CD14-positive monocyte (primary cell): ENCODE measurements at regions not wholly inside any gene's neighbourhood (a gene's known extent, or its start where the extent isn't known, plus 50 kb on each side); places are given as distances from the start of the nearest gene placed in this dataset.

Experiments
- DNase-seq, 3 donors: peaks; one replicate each; pipeline ENCODE4 v3.0.0-alpha.2; 2011 to 2022
- H2AFZ ChIP-seq: 2 replicates; pipeline ENCODE4 v1.6.0; 2012; ENCODE audit warnings: mild to moderate bottlenecking, low read depth, low read length, inconsistent platforms; ENCODE audit not compliant: insufficient read depth, poor library complexity, severe bottlenecking
- H3K27ac ChIP-seq, 2 donors: 1 replicate in 1 of 2; 2 replicates in 1 of 2; pipeline ENCODE4 v1.5.1; 2012 to 2013; ENCODE audit warnings: low read length in 2 of 2, control low read depth in 1 of 2, inconsistent platforms in 1 of 2, low read depth in 1 of 2, mild to moderate bottlenecking in 1 of 2
- H3K27me3 ChIP-seq, 2 donors: one replicate each; pipeline versions ENCODE4 v1.6.0 to v1.6.1; 2011 to 2013; ENCODE audit warnings: low read length in 2 of 2; ENCODE audit not compliant: control insufficient read depth in 2 of 2, insufficient read depth in 2 of 2
- H3K36me3 ChIP-seq, 2 donors: replicated peaks in 1 of 2; 1 replicate in 1 of 2; 2 replicates in 1 of 2; pipeline versions ENCODE4 v1.5.1 to v1.6.1; 2012 to 2013; ENCODE audit warnings: low read length in 2 of 2, control low read depth in 1 of 2, inconsistent platforms in 1 of 2, mild to moderate bottlenecking in 1 of 2; ENCODE audit not compliant: insufficient read depth in 2 of 2, control insufficient read depth in 1 of 2
- H3K4me1 ChIP-seq, 2 donors: 1 replicate in 1 of 2; 2 replicates in 1 of 2; pipeline versions ENCODE4 v1.5.1 to v1.6.1; 2012 to 2013; ENCODE audit warnings: low read length in 2 of 2, control low read depth in 1 of 2, inconsistent platforms in 1 of 2, mild to moderate bottlenecking in 1 of 2, moderate library complexity in 1 of 2; ENCODE audit not compliant: insufficient read depth in 2 of 2, control insufficient read depth in 1 of 2
- H3K4me2 ChIP-seq: replicated peaks from 2 replicates; pipeline ENCODE3; 2012; ENCODE audit warnings: low read length, moderate library complexity, mild to moderate bottlenecking; ENCODE audit not compliant: poor library complexity, severe bottlenecking; ENCODE audit errors: extremely low read depth
- H3K4me3 ChIP-seq, 3 experiments: fragments of 200-600 bp in 1 of 3; sonication (generic) in 1 of 3; replicated peaks in 1 of 3; 1 replicate in 2 of 3; 2 replicates in 1 of 3; pipeline ENCODE4 v1.5.1; 2011 to 2013; ENCODE audit warnings: low read length in 3 of 3, mild to moderate bottlenecking in 3 of 3, control low read depth in 2 of 3, low read depth in 2 of 3, inconsistent platforms in 1 of 3, moderate library complexity in 1 of 3
- H3K79me2 ChIP-seq: 2 replicates; pipeline ENCODE4 v1.6.0; 2012; ENCODE audit warnings: mild to moderate bottlenecking, control low read depth, inconsistent platforms, low read length, moderate library complexity; ENCODE audit not compliant: insufficient read depth
- H3K9ac ChIP-seq: 2 replicates; pipeline ENCODE4 v1.6.0; 2017; ENCODE audit warnings: low read length, mild to moderate bottlenecking; ENCODE audit not compliant: insufficient read depth, poor library complexity, severe bottlenecking
- H3K9me3 ChIP-seq, 2 donors: replicated peaks in 1 of 2; 1 replicate in 1 of 2; 2 replicates in 1 of 2; pipeline versions ENCODE4 v1.5.1 to v1.6.1; 2012 to 2013; ENCODE audit warnings: low read length in 2 of 2, control low read depth in 1 of 2; ENCODE audit not compliant: control insufficient read depth in 1 of 2, insufficient read depth in 1 of 2
- H4K20me1 ChIP-seq: 2 replicates; pipeline ENCODE4 v1.6.0; 2012; ENCODE audit warnings: mild to moderate bottlenecking, low read length, control low read depth, moderate library complexity; ENCODE audit not compliant: insufficient read depth
- H3K27ac Mint-ChIP-seq, 7 donors: one replicate each; pipeline ENCODE4 v1.8.0; 2020; ENCODE audit warnings: mild to moderate bottlenecking in 7 of 7, mixed read lengths in 7 of 7, moderate library complexity in 6 of 7, inconsistent platforms in 2 of 7
- H3K27me3 Mint-ChIP-seq, 3 donors: one replicate each; pipeline ENCODE4 v1.8.0; 2021 to 2022; ENCODE audit warnings: low read depth in 3 of 3, mild to moderate bottlenecking in 3 of 3, mixed read lengths in 3 of 3, moderate library complexity in 3 of 3, inconsistent platforms in 1 of 3
- H3K36me3 Mint-ChIP-seq, 2 donors: one replicate each; pipeline ENCODE4 v1.8.0; 2020; ENCODE audit warnings: mixed read lengths in 2 of 2, inconsistent platforms in 1 of 2, mild to moderate bottlenecking in 1 of 2
- H3K4me1 Mint-ChIP-seq: one replicate; pipeline ENCODE4 v1.8.0; 2020; ENCODE audit warnings: mild to moderate bottlenecking, mixed read lengths
- H3K4me3 Mint-ChIP-seq, 2 donors: one replicate each; pipeline ENCODE4 v1.8.0; 2020; ENCODE audit warnings: mild to moderate bottlenecking in 2 of 2, mixed read lengths in 2 of 2, moderate library complexity in 1 of 2
- H3K9me3 Mint-ChIP-seq, 7 donors: one replicate each; pipeline ENCODE4 v1.8.0; 2020 to 2022; ENCODE audit warnings: mixed read lengths in 7 of 7, mild to moderate bottlenecking in 6 of 7, moderate library complexity in 6 of 7, inconsistent platforms in 2 of 7
- WGBS: methylation state at CpG from one replicate; pipeline ENCODE4 v1.1.5; 2013; ENCODE audit warnings: missing lambda C conversion rate; ENCODE audit not compliant: insufficient coverage; 5-methylcytosine and 5-hydroxymethylcytosine counted together
- intact Hi-C, 2 donors: fragments of 100-400 bp; cut with micrococcal nuclease; formaldehyde crosslinking; loops; one replicate each; pipeline versions ENCODE4 v1.15.0 to v1.15.1; 2023
- TF ChIP-seq, protein P1 (sequence below): fragments of 200-600 bp; IDR thresholded peaks from one replicate; pipeline ENCODE4 v1.8.0; 2022; ENCODE audit warnings: antibody characterized with exemption, mild to moderate bottlenecking

GRCh38 chr2:128949360-128949759 lies 630.7 kb upstream of the HS6ST1 start:
- Histone ChIP-seq H2AFZ (no peak overlapping the region), H3K27ac (no peak overlapping the region), H3K36me3 (no peaks in the 10 kb centered on the region), H3K79me2 (no peaks in the 10 kb centered on the region), H3K4me2 (no peak overlapping the region), H4K20me1 (no peaks in the 10 kb centered on the region), H3K9ac (no peak overlapping the region), H3K9me3 (peaks cover 0 to 20% of the 10 kb centered on the region in 2 donors), H3K4me1 (no peaks in the 10 kb centered on the region), H3K4me3 (no peak overlapping the region), H3K27me3 (no peaks in the 10 kb centered on the region)
- H3K36me3 Mint-ChIP-seq: no peaks in the 10 kb centered on the region
- no peaks in the 10 kb centered on the region for H3K4me1 Mint-ChIP-seq
- intact Hi-C loops: no loop called here
- H3K4me3 Mint-ChIP-seq: no peak overlapping the region
- DNase-seq: no peak
- no CpG with 5 or more reads among the region's 5 CpGs for WGBS
- peaks cover 0 to 3% (median 2%) of the 10 kb centered on the region in 3 donors for H3K27me3 Mint-ChIP-seq
- TF ChIP-seq, protein P1, sequence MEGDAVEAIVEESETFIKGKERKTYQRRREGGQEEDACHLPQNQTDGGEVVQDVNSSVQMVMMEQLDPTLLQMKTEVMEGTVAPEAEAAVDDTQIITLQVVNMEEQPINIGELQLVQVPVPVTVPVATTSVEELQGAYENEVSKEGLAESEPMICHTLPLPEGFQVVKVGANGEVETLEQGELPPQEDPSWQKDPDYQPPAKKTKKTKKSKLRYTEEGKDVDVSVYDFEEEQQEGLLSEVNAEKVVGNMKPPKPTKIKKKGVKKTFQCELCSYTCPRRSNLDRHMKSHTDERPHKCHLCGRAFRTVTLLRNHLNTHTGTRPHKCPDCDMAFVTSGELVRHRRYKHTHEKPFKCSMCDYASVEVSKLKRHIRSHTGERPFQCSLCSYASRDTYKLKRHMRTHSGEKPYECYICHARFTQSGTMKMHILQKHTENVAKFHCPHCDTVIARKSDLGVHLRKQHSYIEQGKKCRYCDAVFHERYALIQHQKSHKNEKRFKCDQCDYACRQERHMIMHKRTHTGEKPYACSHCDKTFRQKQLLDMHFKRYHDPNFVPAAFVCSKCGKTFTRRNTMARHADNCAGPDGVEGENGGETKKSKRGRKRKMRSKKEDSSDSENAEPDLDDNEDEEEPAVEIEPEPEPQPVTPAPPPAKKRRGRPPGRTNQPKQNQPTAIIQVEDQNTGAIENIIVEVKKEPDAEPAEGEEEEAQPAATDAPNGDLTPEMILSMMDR: no peak
- H3K9me3 Mint-ChIP-seq: peaks cover 10 to 25% (median 14%) of the 10 kb centered on the region in 7 donors
- no peak overlapping the region for H3K27ac Mint-ChIP-seq

DNA sequence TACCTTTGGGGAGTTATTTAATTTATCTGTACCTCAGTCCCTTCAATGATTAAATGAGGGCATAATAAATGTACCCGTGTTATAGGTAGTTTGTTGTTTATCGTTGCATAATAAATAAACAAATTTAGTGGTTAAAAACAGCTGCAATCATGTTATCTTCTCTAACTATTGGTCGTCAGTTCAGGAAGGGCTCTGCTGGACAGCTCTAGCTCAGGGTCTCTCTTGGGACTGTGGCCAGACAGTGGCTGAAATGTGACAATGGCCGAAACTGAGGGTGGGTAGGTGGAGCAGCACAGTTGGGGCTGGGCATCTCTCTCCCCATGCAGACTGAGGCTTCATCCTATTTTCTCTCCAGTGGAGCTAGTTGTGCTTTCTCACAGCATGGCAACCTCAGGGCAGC lies 632.1 kb upstream of the HS6ST1 start:
- H3K27ac Mint-ChIP-seq: no peak overlapping the region
- no CpG with 5 or more reads among the region's 4 CpGs for WGBS
- no peak overlapping the region for H3K4me2 ChIP-seq

More for the DNA sequence above, 632.1 kb upstream of the HS6ST1 start:
- no peak overlapping the region for H2AFZ ChIP-seq
- H4K20me1 ChIP-seq: no peaks in the 10 kb centered on the region
- no peaks in the 10 kb centered on the region for H3K4me1 ChIP-seq
- no peaks in the 10 kb centered on the region for H3K27me3 ChIP-seq
- peaks cover 0 to 3% (median 2%) of the 10 kb centered on the region in 3 donors for H3K27me3 Mint-ChIP-seq
- no peak overlapping the region for H3K4me3 Mint-ChIP-seq
- H3K79me2 ChIP-seq: no peaks in the 10 kb centered on the region
- H3K9me3 ChIP-seq: peaks cover 0 to 20% of the 10 kb centered on the region in 2 donors
- no peak overlapping the region for H3K27ac ChIP-seq
- intact Hi-C loops: no loop called here
- no peak for DNase-seq
- no peaks in the 10 kb centered on the region for H3K36me3 ChIP-seq
- TF ChIP-seq, protein P1: no peak
- H3K4me3 ChIP-seq: no peak overlapping the region
- no peaks in the 10 kb centered on the region for H3K4me1 Mint-ChIP-seq
- H3K9me3 Mint-ChIP-seq: peaks cover 10 to 28% (median 19%) of the 10 kb centered on the region in 7 donors
- H3K9ac ChIP-seq: no peak overlapping the region
- H3K36me3 Mint-ChIP-seq: no peaks in the 10 kb centered on the region
